OCI-LY1 (cell line): ENCODE measurements at regions not wholly inside any gene's neighbourhood (a gene's known extent, or its start where the extent isn't known, plus 50 kb on each side); places are given as distances from the start of the nearest gene placed in this dataset.

ENCODE experiments used
- EZH2 ChIP-seq: fragments of 200-600 bp; sonication (generic), shearing (Covaris generic); IDR thresholded peaks from 2 replicates; pipeline ENCODE4 v1.8.0; 2017; ENCODE audit warnings: borderline replicate concordance, mixed run types, mild to moderate bottlenecking, antibody characterized with exemption, low read length, moderate library complexity, mixed read lengths
- TF ChIP-seq, protein P1 (sequence below): fragments of 200-600 bp; sonication (generic), shearing (Covaris generic); IDR thresholded peaks from 2 replicates; pipeline ENCODE4 v1.5.1; 2017; ENCODE audit warnings: mild to moderate bottlenecking, antibody characterized with exemption, low read length, moderate library complexity, mixed read lengths

DNA sequence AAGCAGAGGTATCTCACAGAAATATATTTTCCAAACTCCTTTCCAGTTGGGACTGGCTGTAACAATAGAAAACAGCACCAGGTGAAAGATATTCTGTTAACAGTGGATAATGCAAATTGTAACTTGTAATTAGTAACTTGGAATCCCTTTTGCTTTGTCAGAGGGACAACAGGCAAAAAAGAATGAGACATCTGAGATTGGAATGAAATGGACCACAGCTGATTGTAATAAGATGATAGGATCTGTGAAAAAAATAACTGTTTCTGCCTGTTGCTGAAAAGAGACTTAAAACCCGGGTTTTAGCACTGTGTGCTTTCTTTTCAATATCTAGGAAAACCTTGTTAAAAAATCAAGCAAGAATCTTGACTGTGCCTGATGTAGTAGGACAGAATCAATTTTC lies 655.7 kb downstream of the METTL15 start:
- TF ChIP-seq, protein P1, sequence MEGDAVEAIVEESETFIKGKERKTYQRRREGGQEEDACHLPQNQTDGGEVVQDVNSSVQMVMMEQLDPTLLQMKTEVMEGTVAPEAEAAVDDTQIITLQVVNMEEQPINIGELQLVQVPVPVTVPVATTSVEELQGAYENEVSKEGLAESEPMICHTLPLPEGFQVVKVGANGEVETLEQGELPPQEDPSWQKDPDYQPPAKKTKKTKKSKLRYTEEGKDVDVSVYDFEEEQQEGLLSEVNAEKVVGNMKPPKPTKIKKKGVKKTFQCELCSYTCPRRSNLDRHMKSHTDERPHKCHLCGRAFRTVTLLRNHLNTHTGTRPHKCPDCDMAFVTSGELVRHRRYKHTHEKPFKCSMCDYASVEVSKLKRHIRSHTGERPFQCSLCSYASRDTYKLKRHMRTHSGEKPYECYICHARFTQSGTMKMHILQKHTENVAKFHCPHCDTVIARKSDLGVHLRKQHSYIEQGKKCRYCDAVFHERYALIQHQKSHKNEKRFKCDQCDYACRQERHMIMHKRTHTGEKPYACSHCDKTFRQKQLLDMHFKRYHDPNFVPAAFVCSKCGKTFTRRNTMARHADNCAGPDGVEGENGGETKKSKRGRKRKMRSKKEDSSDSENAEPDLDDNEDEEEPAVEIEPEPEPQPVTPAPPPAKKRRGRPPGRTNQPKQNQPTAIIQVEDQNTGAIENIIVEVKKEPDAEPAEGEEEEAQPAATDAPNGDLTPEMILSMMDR: no peak
- TF ChIP-seq EZH2: no peak
